ENCODE measurements at regions not wholly inside any gene's neighbourhood (a gene's known extent, or its start where the extent isn't known, plus 50 kb on each side); places are given as distances from the start of the nearest gene placed in this dataset.

DNA sequence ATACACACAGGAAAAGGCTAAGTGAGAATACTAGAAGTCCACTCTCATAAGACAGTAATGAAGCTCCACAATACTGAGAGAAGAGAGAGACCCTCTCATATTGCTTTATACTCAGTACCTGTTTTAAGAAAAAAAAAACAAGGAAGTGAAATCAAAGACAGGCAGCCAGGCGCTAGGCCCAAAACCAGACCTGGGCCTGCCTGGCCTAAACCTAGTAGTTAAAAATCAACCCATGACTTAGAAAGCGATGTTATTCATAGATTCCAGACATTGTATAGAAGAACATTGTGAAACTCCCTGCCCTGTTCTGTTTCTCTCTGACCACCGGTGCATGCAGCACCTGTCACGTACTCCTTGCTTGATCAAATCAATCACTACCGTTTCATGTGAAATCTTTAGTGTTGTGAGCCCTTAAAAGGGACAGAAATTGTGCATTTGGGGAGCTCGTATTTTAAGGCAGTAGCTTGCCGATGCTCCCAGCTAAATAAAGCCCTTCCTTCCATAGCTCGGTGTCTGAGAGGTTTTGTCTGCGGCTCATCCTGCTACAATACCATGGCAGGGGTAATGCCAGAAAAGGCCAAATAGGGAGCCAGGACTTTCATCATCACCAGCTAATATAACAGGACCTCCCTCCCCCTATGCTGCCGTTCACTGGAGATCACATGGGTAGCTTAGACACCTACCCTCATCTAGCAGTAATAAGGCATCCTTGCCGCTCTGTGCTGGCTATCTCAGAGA is 1294.1 kb downstream of the NSUN3 start:
- DNase-seq = no peak

- DNase-seq = no peak
These were observed 1324.6 kb downstream of the NSUN3 start for GRCh38 chr3:95387242-95388021.

DNA sequence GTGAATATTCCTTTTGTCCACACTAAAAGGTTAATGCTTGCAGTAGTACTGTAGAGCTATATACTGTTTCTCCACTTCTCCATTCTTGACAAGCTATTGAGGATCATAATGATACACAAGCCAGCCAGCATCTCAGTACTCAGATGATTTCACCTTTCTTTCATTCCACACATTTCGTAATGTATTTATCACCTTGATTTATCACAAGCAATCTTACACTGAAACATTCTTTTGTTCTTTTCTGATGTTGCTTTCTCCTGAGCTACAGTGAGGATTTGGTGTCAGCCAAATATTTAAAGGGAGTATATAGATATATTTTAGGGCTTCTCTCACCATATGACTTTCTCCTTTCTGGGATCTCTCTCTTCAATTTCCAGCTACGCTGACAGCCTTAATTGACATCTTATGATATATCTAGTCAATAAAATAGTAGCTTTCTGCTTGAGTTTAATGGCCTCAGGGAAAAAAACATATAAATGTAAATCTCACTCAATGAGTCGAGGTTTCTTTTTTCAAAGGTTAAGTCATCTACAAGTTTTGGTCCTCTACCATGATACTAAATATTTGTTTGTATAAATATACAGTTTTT is 1327.0 kb downstream of the NSUN3 start:
- DNase-seq = no peak

DNA sequence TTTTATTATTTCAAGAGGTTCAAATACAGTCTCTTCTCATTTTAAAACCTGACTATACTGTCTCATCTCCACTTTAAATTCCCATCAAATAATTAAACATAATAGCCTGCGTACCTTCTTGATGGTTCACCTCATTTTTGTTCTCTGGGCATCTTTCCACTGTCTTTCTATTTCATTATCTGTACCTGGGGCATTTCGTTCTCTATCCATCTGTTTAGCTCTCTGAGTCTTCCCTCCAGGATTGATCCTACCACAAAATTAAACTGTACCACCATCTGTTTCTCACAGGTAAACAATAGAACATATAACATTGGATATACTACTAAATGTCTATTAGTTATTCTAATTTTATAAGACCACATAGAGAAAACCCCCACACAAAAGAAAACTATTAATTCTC is 1331.4 kb downstream of the NSUN3 start:
- DNase-seq = no peak

- no peak for DNase-seq
These were observed 1336.7 kb downstream of the NSUN3 start for GRCh38 chr3:95399585-95399984.

GRCh38 chr3:95401693-95402092 is 1338.8 kb downstream of the NSUN3 start:
- DNase-seq = no peak

GRCh38 chr3:95407709-95408463 is 1345.0 kb downstream of the NSUN3 start:
- DNase-seq = no peak

DNA sequence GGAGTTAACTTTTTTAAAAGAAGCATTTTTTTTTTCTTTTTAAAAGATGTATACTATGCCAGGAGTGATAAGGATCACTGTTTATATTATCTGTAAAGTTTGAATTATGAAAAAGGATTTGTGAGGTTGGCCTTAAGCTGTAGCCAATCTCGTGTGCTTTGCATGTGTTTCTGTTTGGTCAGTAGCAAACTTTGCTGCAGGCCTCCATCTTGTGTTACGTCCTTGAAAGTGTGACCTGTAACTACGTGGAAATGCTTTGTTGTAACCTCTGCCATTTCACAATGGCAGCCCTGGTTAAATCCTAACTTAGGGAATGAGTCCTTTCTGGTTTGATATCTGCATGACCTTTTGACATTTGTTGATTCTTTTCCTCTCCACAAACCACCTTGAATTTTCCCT is 1345.6 kb downstream of the NSUN3 start:
- no peak for DNase-seq

DNA sequence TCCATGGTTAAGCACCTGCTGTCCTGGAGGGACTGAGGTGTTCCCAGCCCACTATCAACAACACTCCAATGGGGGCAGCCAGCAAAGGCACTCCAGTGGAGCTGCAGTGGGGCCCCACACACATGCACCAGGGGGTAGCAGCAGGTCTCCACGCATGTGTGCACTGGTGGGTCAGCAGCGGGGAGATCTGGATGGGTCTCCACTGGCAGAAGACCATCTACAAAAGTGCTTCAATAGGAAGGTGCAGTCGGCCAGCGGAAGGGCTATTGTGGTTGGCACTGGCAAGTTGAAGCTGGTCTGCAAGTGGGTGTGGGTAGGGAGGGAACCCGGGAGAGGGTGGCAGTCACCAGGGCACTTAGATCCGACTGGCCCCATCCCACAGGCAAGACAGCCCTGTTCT is 1355.4 kb downstream of the NSUN3 start:
- DNase-seq = no peak

DNA sequence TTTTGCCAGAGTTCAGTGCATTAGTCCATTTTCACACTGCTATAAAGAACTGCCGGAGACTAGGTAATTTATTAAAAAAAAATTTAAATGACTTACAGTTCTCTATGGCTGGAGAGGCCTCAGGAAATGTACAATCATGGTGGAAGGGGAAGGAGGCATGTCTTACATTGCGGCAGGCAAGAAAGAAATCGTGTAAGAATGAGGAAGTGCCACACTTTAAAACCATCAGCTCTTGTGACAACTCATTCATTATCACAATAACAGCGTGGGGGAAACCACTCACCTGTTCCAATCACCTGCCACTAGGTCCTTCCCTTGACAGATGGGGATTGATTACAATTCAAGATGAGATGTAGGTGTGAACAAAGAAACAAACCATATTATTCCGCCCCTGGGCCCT is 1361.4 kb downstream of the NSUN3 start:
- no peak for DNase-seq

- no peak for DNase-seq
These were observed 1371.6 kb downstream of the NSUN3 start for GRCh38 chr3:95434491-95434890.

DNA sequence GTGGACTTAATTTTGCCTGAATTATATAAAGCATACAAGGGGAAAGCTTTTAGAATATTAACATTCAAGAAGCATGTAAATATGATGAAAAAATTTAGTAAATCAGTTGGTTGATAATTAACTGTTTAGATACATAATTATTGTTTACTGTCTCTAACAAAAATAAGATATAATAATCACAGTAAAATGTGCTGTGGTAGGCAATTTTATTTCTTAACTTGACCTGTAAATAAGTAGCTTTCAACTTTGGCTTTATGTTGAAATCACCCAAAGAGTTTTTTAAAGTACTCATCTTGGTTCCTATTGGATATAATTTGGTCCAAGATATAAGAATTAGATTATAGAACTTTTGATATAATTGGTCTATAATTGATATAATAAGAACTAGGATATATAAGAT is 1374.5 kb downstream of the NSUN3 start:
- DNase-seq = no peak

DNA sequence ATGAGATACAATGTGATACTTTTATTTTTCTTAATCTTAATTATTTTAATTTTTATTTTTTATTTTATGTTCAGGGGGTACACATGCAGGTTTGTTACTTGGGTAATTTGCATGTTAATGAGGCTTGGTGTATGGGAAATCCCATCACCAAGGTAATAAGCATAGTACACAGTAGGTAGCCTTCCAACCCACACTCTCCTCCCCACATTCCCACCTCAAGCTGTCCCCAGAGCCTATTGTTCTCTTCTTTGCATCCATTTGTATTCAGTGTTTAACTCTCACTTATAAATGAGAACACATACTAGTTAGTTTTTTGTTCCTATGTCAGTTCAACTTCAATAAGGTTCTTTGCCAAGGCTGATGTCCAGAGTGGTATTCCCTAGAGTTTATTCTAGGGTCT is 1375.4 kb downstream of the NSUN3 start:
- no peak for DNase-seq

- DNase-seq = no peak
These were observed 1371.6 kb upstream of the EPHA6 start for GRCh38 chr3:95442766-95443165.

DNA sequence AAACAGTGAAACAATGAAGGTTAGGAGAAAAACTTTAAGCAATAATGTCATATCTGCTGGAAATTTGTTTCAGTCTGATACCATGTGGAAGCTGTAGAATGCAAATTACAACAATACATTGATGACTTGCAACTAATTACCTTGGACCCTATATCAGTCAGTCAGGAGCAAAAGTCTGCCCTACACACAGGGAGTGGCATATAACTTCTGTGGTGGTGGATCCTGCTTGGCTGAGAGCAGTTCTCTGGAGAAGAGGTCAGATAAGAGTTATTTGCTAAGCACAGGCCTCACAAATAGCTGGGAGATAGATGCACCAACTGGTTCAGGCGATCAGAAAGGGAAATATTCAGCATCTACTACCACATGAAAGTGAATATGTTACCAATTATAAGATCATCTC is 1364.6 kb upstream of the EPHA6 start:
- no peak for DNase-seq

DNA sequence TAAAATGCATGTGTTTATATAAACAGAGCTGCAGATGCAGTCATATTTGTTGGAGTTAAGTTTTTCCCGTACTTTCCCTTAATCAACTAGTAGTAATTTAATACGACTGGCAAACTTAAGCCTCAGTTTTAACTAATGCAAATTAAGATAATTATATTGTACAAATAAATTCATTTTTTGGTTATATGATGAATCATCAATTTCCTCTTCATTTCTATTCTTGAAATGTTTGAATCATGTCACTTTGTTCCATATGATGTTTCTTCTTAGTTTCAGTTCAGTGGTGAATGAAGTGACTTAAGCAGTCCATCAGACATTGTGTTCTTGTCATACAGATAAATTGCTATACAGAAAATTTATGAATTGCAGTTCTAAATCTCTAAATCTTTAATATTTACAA is 1361.2 kb upstream of the EPHA6 start:
- DNase-seq = no peak

DNA sequence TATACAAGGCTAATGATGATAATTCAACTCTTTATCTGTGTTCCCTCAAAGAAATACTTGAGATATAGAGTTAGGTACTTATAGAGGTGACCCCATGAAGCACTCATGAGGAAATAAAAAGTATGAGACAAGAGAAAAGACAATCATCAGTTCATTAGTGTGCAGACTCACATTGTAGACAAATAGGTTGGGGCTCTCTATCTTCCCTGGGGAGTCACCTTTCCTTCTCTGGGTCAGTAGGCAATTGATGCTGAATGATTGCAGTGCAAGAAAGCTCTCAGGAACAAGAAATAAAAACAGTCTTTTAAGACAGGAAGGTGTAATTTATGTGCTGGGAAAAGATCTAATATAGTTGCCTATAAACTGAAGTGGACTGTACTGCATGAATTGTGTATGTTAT is 1357.6 kb upstream of the EPHA6 start:
- DNase-seq = no peak

- DNase-seq = no peak
These were observed 1354.7 kb upstream of the EPHA6 start for GRCh38 chr3:95459706-95460105.

DNA sequence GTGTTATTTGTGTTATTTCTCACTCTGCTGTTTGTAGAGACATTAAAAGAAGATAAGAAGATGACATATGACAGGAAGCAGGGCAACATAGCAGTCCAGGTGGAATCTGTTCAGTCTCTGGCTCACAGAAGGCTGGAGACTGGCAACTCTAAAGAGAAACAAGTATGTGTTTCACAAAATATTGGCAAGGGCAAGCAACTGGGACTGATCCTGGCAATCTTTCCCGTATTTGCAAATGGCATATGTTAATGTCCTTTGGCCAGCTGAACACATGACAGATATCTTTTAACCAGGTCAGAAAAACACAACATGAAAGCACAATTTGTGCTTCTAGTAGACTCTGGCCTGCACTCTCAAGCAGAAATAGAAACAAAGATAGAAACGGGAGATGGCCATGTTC is 1354.1 kb upstream of the EPHA6 start:
- DNase-seq = no peak

- no peak for DNase-seq
These were observed 1352.2 kb upstream of the EPHA6 start for GRCh38 chr3:95462161-95462560.

DNA sequence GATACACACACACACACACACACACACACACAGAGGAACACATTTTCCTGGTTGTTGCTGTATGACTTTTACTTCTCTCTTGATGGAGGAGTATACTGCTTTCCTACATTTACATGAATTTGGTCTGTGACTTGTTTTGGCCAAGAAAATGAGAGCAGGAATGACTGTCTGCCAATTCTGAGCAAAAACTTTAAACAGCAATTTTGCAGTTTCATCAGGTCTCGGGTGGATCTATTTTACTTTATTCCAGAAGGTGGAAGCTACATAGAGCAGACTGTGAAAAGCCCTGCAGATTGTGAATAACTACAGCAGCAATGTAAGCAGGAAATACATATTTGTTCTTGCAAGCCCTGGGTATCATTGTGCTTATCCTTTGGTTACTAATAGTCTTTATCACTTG is 1350.0 kb upstream of the EPHA6 start:
- DNase-seq = no peak

DNA sequence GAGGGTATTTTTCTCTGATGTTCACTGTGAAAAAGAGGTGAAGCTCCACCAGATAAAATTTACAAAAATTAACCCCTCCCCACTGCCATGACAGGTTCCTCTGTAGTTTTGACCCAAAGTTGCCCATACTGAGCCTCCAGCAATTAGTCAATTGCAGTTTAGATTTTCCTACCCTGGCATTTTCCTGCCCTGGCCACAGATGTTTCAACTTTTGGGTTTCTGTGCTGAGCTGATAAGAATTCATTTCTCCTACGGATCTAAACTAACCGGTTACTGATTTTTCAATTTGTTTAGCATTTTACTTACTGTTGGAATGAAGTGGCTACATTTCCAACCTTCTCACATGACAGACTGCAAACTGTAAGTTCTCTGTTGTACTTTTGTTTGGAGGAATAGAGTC is 1346.1 kb upstream of the EPHA6 start:
- no peak for DNase-seq

- no peak for DNase-seq
These were observed 1340.1 kb upstream of the EPHA6 start for GRCh38 chr3:95474338-95474737.
